HS-27A (cell line): ENCODE measurements at regions not wholly inside any gene's neighbourhood (a gene's known extent, or its start where the extent isn't known, plus 50 kb on each side); places are given as distances from the start of the nearest gene placed in this dataset.

ENCODE experiments used
- DNase-seq: peaks from one replicate; pipeline ENCODE4 v3.0.0-alpha.2; 2012; ENCODE audit warnings: low read depth, missing footprints

GRCh38 chr7:25777969-25778708 is 373.9 kb upstream of the NFE2L3 start:
- DNase-seq = no peak

- DNase-seq = no peak
Observed at GRCh38 chr7:25779002-25779546, 372.9 kb upstream of the NFE2L3 start.

GRCh38 chr7:25780904-25781303 is 371.1 kb upstream of the NFE2L3 start:
- no peak for DNase-seq

- no peak for DNase-seq
Observed at GRCh38 chr7:25781704-25782103, 370.3 kb upstream of the NFE2L3 start.

- DNase-seq = no peak
Observed at GRCh38 chr7:25786936-25787335, 365.1 kb upstream of the NFE2L3 start.

GRCh38 chr7:25787336-25787735 is 364.7 kb upstream of the NFE2L3 start:
- no peak for DNase-seq

GRCh38 chr7:25788371-25788770 is 363.6 kb upstream of the NFE2L3 start:
- DNase-seq = no peak

GRCh38 chr7:25788961-25789620 is 362.9 kb upstream of the NFE2L3 start:
- no peak for DNase-seq

- no peak for DNase-seq
Observed at GRCh38 chr7:25789701-25790640, 362.0 kb upstream of the NFE2L3 start.

- no peak for DNase-seq
Observed at GRCh38 chr7:25790963-25791362, 361.0 kb upstream of the NFE2L3 start.

GRCh38 chr7:25792586-25792985 is 359.4 kb upstream of the NFE2L3 start:
- no peak for DNase-seq

GRCh38 chr7:25795824-25796235 is 356.2 kb upstream of the NFE2L3 start:
- no peak for DNase-seq

GRCh38 chr7:25798344-25798743 is 353.7 kb upstream of the NFE2L3 start:
- no peak for DNase-seq

- no peak for DNase-seq
Observed at GRCh38 chr7:25801214-25801613, 350.8 kb upstream of the NFE2L3 start.

GRCh38 chr7:25802057-25802456 is 349.9 kb upstream of the NFE2L3 start:
- DNase-seq = no peak

GRCh38 chr7:25802473-25802872 is 349.5 kb upstream of the NFE2L3 start:
- DNase-seq = no peak

GRCh38 chr7:25803117-25803887 is 348.7 kb upstream of the NFE2L3 start:
- no peak for DNase-seq

GRCh38 chr7:25804154-25804553 is 347.8 kb upstream of the NFE2L3 start:
- no peak for DNase-seq

- peak; percentile 29 for DNase-seq
Observed at GRCh38 chr7:25805027-25805687, 346.8 kb upstream of the NFE2L3 start.

- no peak for DNase-seq
Observed at GRCh38 chr7:25807086-25807611, 344.8 kb upstream of the NFE2L3 start.

GRCh38 chr7:25809441-25809840 is 342.6 kb upstream of the NFE2L3 start:
- DNase-seq = no peak
